ENCODE measurements at regions not wholly inside any gene's neighbourhood (a gene's known extent, or its start where the extent isn't known, plus 50 kb on each side); places are given as distances from the start of the nearest gene placed in this dataset.

GRCh38 chr17:77381185-77381700 is 240.5 kb downstream of the SEC14L1 start:
- DNase-seq = no peak

GRCh38 chr17:77381731-77382130 is 241.0 kb downstream of the SEC14L1 start:
- no peak for DNase-seq

- no peak for DNase-seq
Measured at GRCh38 chr17:77382356-77382911, 241.7 kb downstream of the SEC14L1 start.

GRCh38 chr17:77382966-77383612 is 242.3 kb downstream of the SEC14L1 start:
- DNase-seq = no peak

- DNase-seq = no peak
Measured at GRCh38 chr17:77383613-77384608, 243.1 kb downstream of the SEC14L1 start.

GRCh38 chr17:77385750-77386501 is 245.2 kb downstream of the SEC14L1 start:
- no peak for DNase-seq

GRCh38 chr17:77386502-77387192 is 245.9 kb downstream of the SEC14L1 start:
- DNase-seq = no peak

GRCh38 chr17:77387891-77388290 is 247.1 kb downstream of the SEC14L1 start:
- DNase-seq = no peak

- DNase-seq = no peak
Measured at GRCh38 chr17:77388384-77389306, 247.9 kb downstream of the SEC14L1 start.

- DNase-seq = no peak
Measured at GRCh38 chr17:77390870-77391269, 250.1 kb downstream of the SEC14L1 start.

- no peak for DNase-seq
Measured at GRCh38 chr17:77391668-77392375, 251.1 kb downstream of the SEC14L1 start.

- peak; percentile 82 for DNase-seq
Measured at GRCh38 chr17:77392376-77393273, 251.9 kb downstream of the SEC14L1 start.

GRCh38 chr17:77393274-77393600 is 252.5 kb downstream of the SEC14L1 start:
- DNase-seq = no peak

GRCh38 chr17:77393867-77394539 is 253.2 kb downstream of the SEC14L1 start:
- DNase-seq = no peak

- no peak for DNase-seq
Measured at GRCh38 chr17:77394540-77395295, 253.9 kb downstream of the SEC14L1 start.

GRCh38 chr17:77395501-77396048 is 254.8 kb downstream of the SEC14L1 start:
- no peak for DNase-seq

- DNase-seq = no peak
Measured at GRCh38 chr17:77396610-77397009, 255.8 kb downstream of the SEC14L1 start.

- no peak for DNase-seq
Measured at GRCh38 chr17:77398274-77398673, 257.5 kb downstream of the SEC14L1 start.

Measured in NCI-H146 (cell line).